GM12878 (cell line): ENCODE measurements at regions not wholly inside any gene's neighbourhood (a gene's known extent, or its start where the extent isn't known, plus 50 kb on each side); places are given as distances from the start of the nearest gene placed in this dataset.

Experiments
- ATAC-seq: fragments of 200-7000 bp; cut with Tn5 transposase; 3 replicates; pipeline ENCODE4 v1.9.1; 2020; ENCODE audit warnings: mild to moderate bottlenecking, moderate library complexity
- BruUV-seq: library from RNA; stranded (reverse); fragments of 400-500 nt; replicated peaks from 2 replicates; lab custom pipeline; 2021; lab: Mats Ljungman, UMichigan
- CTCF ChIA-PET: fragments of 300-600 bp; sonication (Branson Sonifier 250); formaldehyde crosslinking; extraction: SDS; loops from one replicate; lab custom pipeline; 2021; ENCODE audit warnings: inconsistent platforms; lab: Yijun Ruan, JAX
- POLR2A ChIA-PET: fragments of 350-600 bp; formaldehyde crosslinking; extraction: SDS; loops from one replicate; lab custom pipeline; 2021; ENCODE audit warnings: inconsistent platforms; lab: Charles Lee
- RAD21 ChIA-PET: fragments of 300-600 bp; sonication (Branson Sonifier 250); formaldehyde crosslinking; loops from one replicate; lab custom pipeline; 2023; ENCODE audit warnings: antibody characterized with exemption; ENCODE audit not compliant: unreplicated experiment; lab: Charles Lee
- SMC1A ChIA-PET: fragments of 300-600 bp; sonication (Branson Sonifier 250); formaldehyde crosslinking; loops from one replicate; lab custom pipeline; 2023; ENCODE audit not compliant: unreplicated experiment, uncharacterized antibody; lab: Charles Lee
- DNase-seq: peaks from one replicate; pipeline ENCODE4 v3.0.0-alpha.2; 2011; ENCODE audit warnings: low read depth, low spot score
- FAIRE-seq: peaks from 3 replicates; lab custom pipeline; 2011; peaks lifted over from hg19 to GRCh38; lab: Jason Lieb, UNC
- H2AFZ ChIP-seq: 2 replicates; pipeline ENCODE4 v1.6.0; 2011; ENCODE audit warnings: low read depth, low read length, control low read depth; ENCODE audit not compliant: control insufficient read depth
- H3K27ac ChIP-seq: 2 replicates; pipeline ENCODE4 v1.5.1; 2011; ENCODE audit warnings: control low read depth; ENCODE audit not compliant: control insufficient read depth, insufficient read depth
- H3K27me3 ChIP-seq, 2 experiments: replicated peaks in 1 of 2; 2 replicates each; pipeline versions ENCODE4 v1.6.0 to v1.6.1; 2011; ENCODE audit warnings: low read length in 1 of 2; ENCODE audit not compliant: control insufficient read depth in 2 of 2, insufficient read depth in 2 of 2
- H3K36me3 ChIP-seq, 2 experiments: 2 replicates each; pipeline ENCODE4 v1.5.1; 2011; ENCODE audit warnings: low read length in 1 of 2; ENCODE audit not compliant: control insufficient read depth in 2 of 2, insufficient read depth in 2 of 2
- H3K4me1 ChIP-seq: 2 replicates; pipeline ENCODE4 v1.6.1; 2011; ENCODE audit warnings: mild to moderate bottlenecking, low read length, moderate library complexity, mixed read lengths; ENCODE audit not compliant: control insufficient read depth, insufficient read depth
- H3K4me2 ChIP-seq: 2 replicates; pipeline ENCODE4 v1.6.0; 2011; ENCODE audit warnings: control low read depth; ENCODE audit not compliant: control insufficient read depth, insufficient read depth
- H3K4me3 ChIP-seq: fragments of 200-600 bp; sonication (generic); 2 replicates; pipeline ENCODE4 v1.5.1; 2016
- H3K79me2 ChIP-seq: 2 replicates; pipeline ENCODE4 v1.6.0; 2011; ENCODE audit warnings: low read length; ENCODE audit not compliant: control insufficient read depth, insufficient read depth
- H3K9ac ChIP-seq: 2 replicates; pipeline ENCODE4 v1.8.0; 2011; ENCODE audit warnings: low read length, control low read depth, mixed read lengths; ENCODE audit not compliant: control insufficient read depth, insufficient read depth
- H3K9me3 ChIP-seq: replicated peaks from 3 replicates; pipeline ENCODE4 v1.5.1; 2011; ENCODE audit warnings: mild to moderate bottlenecking, low read length; ENCODE audit not compliant: control insufficient read depth, insufficient read depth
- H4K20me1 ChIP-seq: 2 replicates; pipeline ENCODE4 v1.6.0; 2011; ENCODE audit not compliant: control insufficient read depth, insufficient read depth
- BCL11A ChIP-seq: IDR thresholded peaks from 2 replicates; pipeline ENCODE4 v1.6.1; 2011; ENCODE audit warnings: low read depth, low read length
- BRCA1 ChIP-seq: IDR thresholded peaks from 2 replicates; pipeline ENCODE4 v1.6.1; 2011; ENCODE audit warnings: low read depth, low read length, improper control_type of control experiment
- CBX3 ChIP-seq: fragments of 200-600 bp; sonication (generic); IDR thresholded peaks from 2 replicates; pipeline ENCODE4 v1.6.1; 2016; ENCODE audit warnings: low read depth, borderline replicate concordance
- CBX5 ChIP-seq: sonication (generic); IDR thresholded peaks from 2 replicates; pipeline ENCODE4 v1.6.1; 2016; ENCODE audit warnings: low read depth, moderate library complexity, mild to moderate bottlenecking, inconsistent platforms
- CREM ChIP-seq: IDR thresholded peaks from 2 replicates; pipeline ENCODE4 v1.6.1; 2014; ENCODE audit warnings: antibody characterized with exemption, low read depth
- E4F1 ChIP-seq: fragments of 450-650 bp; IDR thresholded peaks from 2 replicates; pipeline ENCODE4 v1.6.1; 2018; ENCODE audit warnings: borderline replicate concordance, mild to moderate bottlenecking; ENCODE audit not compliant: partially characterized antibody
- ETV6 ChIP-seq, 2 experiments: fragments of 450-650 bp in 1 of 2; IDR thresholded peaks in 1 of 2; conservative IDR thresholded peaks in 1 of 2; 2 replicates each; pipeline ENCODE4 v1.6.1; 2014; ENCODE audit warnings: antibody characterized with exemption in 1 of 2, borderline replicate concordance in 1 of 2, low read depth in 1 of 2, mild to moderate bottlenecking in 1 of 2, moderate library complexity in 1 of 2
- FOS ChIP-seq: IDR thresholded peaks from 3 replicates; pipeline ENCODE4 v1.6.1; 2011; ENCODE audit warnings: borderline replicate concordance; ENCODE audit not compliant: insufficient read length; ENCODE audit errors: extremely low read depth
- FOXM1 ChIP-seq: IDR thresholded peaks from 2 replicates; pipeline ENCODE4 v1.6.1; 2012; ENCODE audit warnings: low read depth, mild to moderate bottlenecking, inconsistent platforms, low read length, moderate library complexity
- JUND ChIP-seq: IDR thresholded peaks from 2 replicates; pipeline ENCODE4 v1.6.1; 2012; ENCODE audit warnings: low read depth, mild to moderate bottlenecking, low read length, improper control_type of control experiment, moderate library complexity
- MTA3 ChIP-seq: IDR thresholded peaks from 2 replicates; pipeline ENCODE4 v1.6.1; 2012; ENCODE audit warnings: low read length, inconsistent platforms, borderline replicate concordance
- SMAD5 ChIP-seq: IDR thresholded peaks from 2 replicates; pipeline ENCODE4 v1.6.1; 2016; ENCODE audit warnings: antibody characterized with exemption, low read depth
- SREBF1 ChIP-seq: IDR thresholded peaks from 2 replicates; pipeline ENCODE4 v1.6.1; 2012; ENCODE audit warnings: mild to moderate bottlenecking, low read length
- STAT1 ChIP-seq: fragments of 450-650 bp; conservative IDR thresholded peaks from 2 replicates; pipeline ENCODE4 v1.6.1; 2014; ENCODE audit warnings: antibody characterized with exemption, mild to moderate bottlenecking
- SUPT20H ChIP-seq: IDR thresholded peaks from 2 replicates; pipeline ENCODE4 v1.6.1; 2011; ENCODE audit warnings: low read depth, mild to moderate bottlenecking, low read length, moderate library complexity, borderline replicate concordance; ENCODE audit not compliant: control insufficient read depth
- ZBTB33 ChIP-seq: fragments of 450-650 bp; IDR thresholded peaks from 2 replicates; pipeline ENCODE4 v1.6.1; 2017; ENCODE audit warnings: mild to moderate bottlenecking
- ZNF687 ChIP-seq: fragments of 450-650 bp; IDR thresholded peaks from 2 replicates; pipeline ENCODE4 v1.6.1; 2017; ENCODE audit warnings: mild to moderate bottlenecking, moderate library complexity
- WGBS: methylation state at CpG from one replicate; pipeline ENCODE4 v1.1.6; 2016; ENCODE audit warnings: low lambda C conversion rate; ENCODE audit not compliant: insufficient replicate concordance, insufficient coverage; ENCODE audit errors: missing lambda C conversion rate; 5-methylcytosine and 5-hydroxymethylcytosine counted together
- in situ Hi-C: fragments of 300-500 bp; cut with MboI; formaldehyde crosslinking; loops from 9 replicates; pipeline ENCODE4 v1.14.3; 2018; ENCODE audit warnings: mixed read lengths
- intact Hi-C: fragments of 100-400 bp; cut with micrococcal nuclease; formaldehyde crosslinking; loops from one replicate; pipeline ENCODE4 v1.14.2; 2022; ENCODE audit not compliant: unreplicated experiment

- H2AFZ ChIP-seq: no peak overlapping the region
- H3K4me3 ChIP-seq: no peak overlapping the region
- no peaks in the 10 kb centered on the region; the same call in 2 of the 3 replicates for H3K9me3 ChIP-seq
- DNase-seq (no peak), ATAC-seq (no peak), FAIRE-seq (no peak)
- CTCF ChIA-PET: interaction anchor here (0.7 to 3.9 kb wide), 10 partner anchors 8 to 910 kb away, joined by 3 to 35 read pairs (median 4); no protein-coding TSS in a partner anchor
- SMC1A ChIA-PET: interaction anchor here (1.3 to 3.9 kb wide), 6 partner anchors 12 to 890 kb away, joined by 4 to 34 read pairs (median 5); no protein-coding TSS in a partner anchor
- no TSS peak for BruUV-seq
- intact Hi-C loops (loop anchor here (1.0 to 10.0 kb wide), 6 partner anchors 217 to 910 kb away; partner anchors contain the start of gene GAS1), in situ Hi-C loops (loop anchor here (10.0 kb wide), 1 partner anchor 709 kb away; no protein-coding TSS in a partner anchor)
- no peaks in the 10 kb centered on the region for H3K27me3 ChIP-seq
- RAD21 ChIA-PET: no interaction called here
- 0% methylated on average over 2 of the region's 2 CpGs for WGBS
- POLR2A ChIA-PET: interaction anchor here (0.6 kb wide), 1 partner anchor 33 kb away, joined by 5 read pairs; no protein-coding TSS in a partner anchor
- no peak overlapping the region for H3K27ac ChIP-seq
- no peaks in the 10 kb centered on the region for H3K4me1 ChIP-seq
- no peaks in the 10 kb centered on the region for H3K36me3 ChIP-seq
- no peak overlapping the region for H3K4me2 ChIP-seq
- no peaks in the 10 kb centered on the region for H4K20me1 ChIP-seq
- H3K79me2 ChIP-seq: no peaks in the 10 kb centered on the region
- H3K9ac ChIP-seq: no peak overlapping the region
- TF ChIP-seq SREBF1 (no peak), ZNF687 (no peak), SUPT20H (no peak), SMAD5 (no peak), E4F1 (no peak), FOS (no peak), CREM (no peak), BRCA1 (no peak), STAT1 (no peak), JUND (no peak), ZBTB33 (no peak), CBX3 (no peak), ETV6 (conservative IDR thresholded peaks at IDR 0.05 in 1 of 2, IDR thresholded peaks at IDR 0.05 in 1 of 2; ENCODE audit: borderline replicate concordance in 1 of 2, low read depth in 1 of 2) (no peak), FOXM1 (no peak), CBX5 (no peak), BCL11A (no peak), MTA3 (no peak)
These were observed 173.7 kb upstream of the DAPK1 start for GRCh38 chr9:87323928-87324327.
